Omental fat pad (tissue), 3 donors: ENCODE measurements at regions not wholly inside any gene's neighbourhood (a gene's known extent, or its start where the extent isn't known, plus 50 kb on each side); places are given as distances from the start of the nearest gene placed in this dataset.
A peak's percentile ranks its signal among the peaks of the same experiment; 100 is the strongest.

Source experiments
- ATAC-seq: fragments of 150-250 bp; one replicate; pipeline ENCODE4 v1.9.1; 2016; ENCODE audit warnings: mild to moderate bottlenecking, moderate library complexity; ENCODE audit not compliant: low FRiP score
- DNase-seq: peaks from one replicate; pipeline ENCODE4 v3.0.0-alpha.2; 2019; ENCODE audit warnings: low spot score
- TF ChIP-seq, protein P1 (sequence below), 3 donors: fragments of 450-650 bp; IDR thresholded peaks; one replicate each; pipeline ENCODE4 v1.5.1; 2016 to 2017; ENCODE audit warnings: antibody characterized with exemption in 3 of 3, mild to moderate bottlenecking in 3 of 3, moderate library complexity in 2 of 3

DNA sequence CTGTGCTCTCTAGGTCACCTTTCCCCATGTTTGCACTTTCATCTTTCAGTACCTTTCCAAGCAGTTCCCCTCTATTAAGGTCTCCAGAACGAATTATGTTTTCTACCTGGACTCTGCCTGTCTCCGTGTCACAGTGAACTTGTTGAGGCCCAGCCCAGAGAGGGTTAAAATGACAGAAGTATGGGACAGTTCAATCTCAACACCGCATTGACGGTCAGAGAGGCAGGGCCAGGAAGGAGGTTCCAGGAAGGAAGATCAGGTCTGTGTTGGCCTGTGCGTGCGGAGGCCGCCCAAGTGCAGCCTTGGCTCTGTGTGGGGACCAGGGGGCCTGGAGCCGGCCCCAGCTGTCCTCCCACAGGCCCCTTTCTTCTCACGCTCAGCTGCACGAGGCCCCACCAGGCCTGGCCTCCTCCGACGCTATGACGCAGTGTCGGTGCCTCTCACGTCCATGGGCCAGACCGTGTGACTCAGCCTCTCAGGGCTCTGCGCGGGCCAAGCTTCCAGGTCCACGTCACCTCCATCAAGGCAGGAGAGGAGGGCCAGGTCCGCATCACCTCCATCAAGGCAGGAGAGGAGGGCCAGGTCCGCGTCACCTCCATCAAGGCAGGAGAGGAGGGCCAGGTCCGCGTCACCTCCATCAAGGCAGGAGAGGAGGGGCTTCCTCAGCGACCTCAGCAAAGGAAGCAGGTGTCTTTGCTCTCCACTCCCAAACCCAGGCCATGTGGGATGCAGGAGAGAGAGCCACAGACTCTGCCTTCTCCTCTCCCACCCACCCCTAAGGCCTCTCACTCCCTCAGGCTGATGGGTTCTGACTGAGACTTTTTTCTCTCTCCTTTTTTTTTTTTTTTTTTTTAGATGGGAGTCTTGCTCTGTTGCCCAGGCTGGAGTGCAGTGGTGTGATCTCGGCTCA, 83.1 kb downstream of the CPN2 start:
- TF ChIP-seq, protein P1, sequence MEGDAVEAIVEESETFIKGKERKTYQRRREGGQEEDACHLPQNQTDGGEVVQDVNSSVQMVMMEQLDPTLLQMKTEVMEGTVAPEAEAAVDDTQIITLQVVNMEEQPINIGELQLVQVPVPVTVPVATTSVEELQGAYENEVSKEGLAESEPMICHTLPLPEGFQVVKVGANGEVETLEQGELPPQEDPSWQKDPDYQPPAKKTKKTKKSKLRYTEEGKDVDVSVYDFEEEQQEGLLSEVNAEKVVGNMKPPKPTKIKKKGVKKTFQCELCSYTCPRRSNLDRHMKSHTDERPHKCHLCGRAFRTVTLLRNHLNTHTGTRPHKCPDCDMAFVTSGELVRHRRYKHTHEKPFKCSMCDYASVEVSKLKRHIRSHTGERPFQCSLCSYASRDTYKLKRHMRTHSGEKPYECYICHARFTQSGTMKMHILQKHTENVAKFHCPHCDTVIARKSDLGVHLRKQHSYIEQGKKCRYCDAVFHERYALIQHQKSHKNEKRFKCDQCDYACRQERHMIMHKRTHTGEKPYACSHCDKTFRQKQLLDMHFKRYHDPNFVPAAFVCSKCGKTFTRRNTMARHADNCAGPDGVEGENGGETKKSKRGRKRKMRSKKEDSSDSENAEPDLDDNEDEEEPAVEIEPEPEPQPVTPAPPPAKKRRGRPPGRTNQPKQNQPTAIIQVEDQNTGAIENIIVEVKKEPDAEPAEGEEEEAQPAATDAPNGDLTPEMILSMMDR (IDR thresholded peaks at IDR 0.05): no peak

DNA sequence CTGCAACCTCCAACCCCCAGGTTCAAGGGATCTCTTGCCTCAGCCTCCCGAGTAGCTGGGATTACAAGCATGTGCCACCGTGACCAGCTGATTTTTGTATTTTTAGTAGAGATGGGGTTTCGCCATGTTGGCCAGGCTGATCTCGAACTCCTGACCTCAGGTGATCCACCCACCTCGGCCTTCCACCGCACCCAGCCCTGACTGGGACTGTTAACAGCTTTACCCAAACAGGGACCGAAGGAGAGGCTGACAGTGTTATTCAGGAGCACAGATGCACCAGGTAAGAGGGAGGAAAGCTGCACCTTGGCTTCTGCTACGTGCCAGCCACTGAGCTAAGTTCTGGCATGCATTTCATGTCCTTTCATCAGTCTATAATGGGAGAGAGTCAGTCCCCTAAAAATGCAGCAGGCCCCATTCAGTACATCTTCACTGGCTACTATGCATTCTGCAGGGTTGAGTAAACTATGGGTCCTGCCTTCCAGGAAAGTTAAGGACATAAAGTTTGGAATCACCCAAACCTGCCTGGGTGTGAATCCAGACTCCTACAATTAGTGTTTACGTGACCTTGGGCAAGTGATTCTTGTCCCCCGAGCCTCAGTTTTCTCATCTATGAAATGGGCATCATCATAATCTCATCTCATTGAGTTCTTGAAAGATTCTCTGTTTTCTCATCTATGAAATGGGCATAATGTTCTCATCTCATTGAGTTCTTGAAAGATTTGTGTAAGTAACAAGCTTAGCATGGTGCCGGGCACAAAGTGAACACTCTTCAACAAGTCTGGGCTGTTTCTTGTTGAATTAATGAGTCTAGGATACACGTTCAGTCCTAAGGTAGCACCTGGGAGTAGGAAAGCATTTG, 82.2 kb downstream of the CPN2 start:
- no peak for DNase-seq
- TF ChIP-seq, protein P1 (IDR thresholded peaks at IDR 0.05): no peak
- ATAC-seq: no peak

More for the DNA sequence above, 83.1 kb downstream of the CPN2 start:
- peak; percentile 39 for ATAC-seq
- no peak for DNase-seq

DNA sequence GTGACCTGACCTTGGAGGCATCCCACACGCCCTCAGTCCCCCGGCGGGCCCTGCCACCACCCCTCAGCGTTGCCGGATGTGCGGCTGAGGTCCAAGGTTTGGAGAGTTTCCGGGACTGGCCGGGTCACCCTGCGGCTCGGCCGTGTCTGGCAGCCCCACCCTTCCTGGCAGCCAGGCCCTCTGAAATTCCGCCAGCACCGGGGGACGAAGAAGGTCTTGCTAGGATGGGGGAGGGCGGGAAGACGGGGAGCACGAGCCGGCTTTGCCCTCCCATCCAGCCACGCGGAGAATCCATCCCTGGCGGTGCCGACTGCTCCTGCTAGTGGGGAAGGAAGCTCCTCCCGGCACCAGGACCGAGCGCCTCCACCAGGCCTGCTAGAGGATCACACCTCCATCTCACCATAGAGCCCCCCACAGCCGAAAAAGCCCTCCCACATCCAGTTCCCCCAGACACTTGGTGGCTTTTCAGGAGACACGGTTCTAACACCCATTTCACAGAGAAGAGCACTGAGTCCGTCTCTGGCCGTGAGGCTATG, 81.5 kb downstream of the CPN2 start:
- DNase-seq (no peak), ATAC-seq (peak; percentile 31)
- TF ChIP-seq, protein P1 (IDR thresholded peaks at IDR 0.05): peak in 1 of 3 donors; percentile 9

DNA sequence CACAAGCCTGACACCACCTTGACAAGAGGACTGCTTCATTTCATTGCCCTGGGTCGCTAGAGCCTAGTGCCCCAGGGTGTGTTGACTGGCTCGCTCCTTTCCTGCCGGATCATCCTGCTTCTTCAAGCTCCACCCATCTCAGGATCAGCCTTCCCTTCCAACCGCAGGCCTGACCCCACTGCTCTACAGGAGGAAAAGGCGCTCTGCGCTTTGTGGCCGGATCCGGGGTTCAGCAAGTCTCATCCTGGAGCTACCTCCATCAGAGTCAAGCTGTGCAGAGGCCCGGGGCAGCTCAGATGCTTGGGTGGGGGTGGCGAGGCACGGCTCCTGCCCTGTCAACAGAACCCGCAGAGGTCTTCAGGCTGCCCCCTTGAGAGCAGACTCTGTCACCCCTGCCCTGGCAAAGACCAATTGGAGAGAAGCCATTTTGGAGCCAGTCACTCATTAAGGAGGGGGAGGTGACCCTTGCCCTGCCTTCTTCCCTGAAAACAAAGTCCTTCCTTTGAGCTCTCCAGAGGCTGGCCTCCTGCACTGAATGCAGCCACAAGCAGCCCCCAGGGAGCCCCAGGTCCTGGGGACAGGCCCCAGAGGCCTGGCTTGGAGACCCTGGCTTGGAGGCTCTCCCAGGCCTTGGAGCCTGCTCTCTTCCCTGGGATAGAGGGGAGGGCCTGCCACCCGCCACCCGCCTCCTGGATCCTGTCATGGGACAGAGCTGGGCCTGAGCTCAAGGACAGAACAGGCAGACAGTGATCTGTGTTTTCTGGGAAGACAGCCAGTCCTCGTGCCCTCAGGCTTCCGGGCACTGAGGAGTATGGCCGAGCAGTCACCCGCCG, 80.3 kb downstream of the CPN2 start:
- peak; percentile 21 for DNase-seq
- TF ChIP-seq, protein P1 (IDR thresholded peaks at IDR 0.05): no peak

DNA sequence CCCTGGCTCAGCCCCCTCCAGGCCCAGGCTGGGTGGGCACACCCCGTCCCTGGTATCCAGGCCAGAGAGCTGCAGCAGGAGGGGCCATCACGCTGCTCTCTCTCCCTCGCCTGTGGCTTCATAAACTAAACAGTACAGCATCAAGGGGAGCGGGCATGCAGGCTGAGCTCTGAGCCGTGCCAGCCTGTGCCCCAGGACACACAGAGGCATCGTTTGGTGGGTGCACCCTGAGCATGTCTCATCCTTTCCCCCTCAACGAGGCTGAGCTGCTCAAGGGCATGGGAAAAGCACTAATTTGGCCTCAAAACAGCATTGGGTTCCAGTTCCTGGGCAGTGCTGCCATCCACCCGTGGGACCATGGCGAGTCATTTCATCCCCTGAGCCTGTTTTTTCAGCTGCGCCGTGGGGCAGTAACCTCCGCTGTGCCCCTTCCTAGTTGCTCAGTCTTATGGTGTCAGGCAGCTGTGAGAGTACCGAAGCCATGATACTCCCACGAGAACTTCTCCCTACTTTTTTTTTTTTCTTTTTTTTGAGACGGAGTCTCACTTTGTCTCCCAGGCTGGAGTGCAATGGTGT, 79.6 kb downstream of the CPN2 start:
- TF ChIP-seq, protein P1 (IDR thresholded peaks at IDR 0.05): no peak
- DNase-seq: peak; percentile 17
- no peak for ATAC-seq

More for the DNA sequence above, 80.3 kb downstream of the CPN2 start:
- ATAC-seq: peak; percentile 43

DNA sequence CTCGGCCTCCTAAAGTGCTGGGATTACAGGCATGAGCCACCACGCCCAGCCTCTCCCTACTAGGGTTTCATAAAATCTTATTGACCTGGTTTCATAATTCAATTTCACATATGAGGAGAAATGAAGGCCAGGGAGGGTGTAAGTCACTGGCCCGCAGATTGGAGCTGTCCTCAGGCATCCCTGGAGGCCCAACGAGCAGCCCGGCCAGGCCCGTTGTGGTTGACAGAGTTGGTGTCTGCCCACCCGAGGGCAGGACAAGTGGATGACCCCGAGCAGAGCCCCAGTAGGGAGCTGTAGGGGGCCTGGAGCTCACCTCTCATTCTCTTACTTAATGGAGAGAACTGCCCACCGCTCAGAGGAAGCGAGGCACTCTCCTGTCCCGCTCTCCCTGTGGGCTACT, 78.9 kb downstream of the CPN2 start:
- ATAC-seq (no peak), DNase-seq (peak; percentile 9)
- TF ChIP-seq, protein P1 (IDR thresholded peaks at IDR 0.05): no peak
